ENCODE measurements at regions not wholly inside any gene's neighbourhood (a gene's known extent, or its start where the extent isn't known, plus 50 kb on each side); places are given as distances from the start of the nearest gene placed in this dataset.
A peak's percentile ranks its signal among the peaks of the same experiment; 100 is the strongest.

DNA sequence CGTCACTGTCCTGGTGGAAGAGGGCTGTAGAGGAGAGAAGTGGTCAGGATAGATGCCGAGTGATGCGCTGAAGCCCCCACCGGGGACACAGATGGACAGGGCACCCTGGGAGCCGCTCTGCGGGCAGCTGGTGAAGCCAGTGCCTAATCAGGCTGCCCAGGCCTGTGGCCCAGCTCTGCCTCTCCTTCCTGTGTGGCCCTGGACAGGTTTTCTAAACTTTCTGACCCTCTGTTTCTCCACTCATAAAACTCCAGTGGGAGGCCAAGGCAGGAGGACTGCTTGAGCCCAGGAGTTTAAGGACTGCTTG is 86.1 kb downstream of the C5orf15 start:
- no peak for DNase-seq (ENCODE audit: low read depth in 4 of 4, low spot score in 1 of 4)

GRCh38 chr5:133881576-133882388 is 86.6 kb downstream of the C5orf15 start:
- DNase-seq (ENCODE audit: low read depth in 4 of 4, low spot score in 1 of 4), result no peak

- DNase-seq (ENCODE audit: low read depth in 4 of 4, low spot score in 1 of 4), result no peak
These were observed 90.2 kb downstream of the C5orf15 start for GRCh38 chr5:133878236-133878555.

DNA sequence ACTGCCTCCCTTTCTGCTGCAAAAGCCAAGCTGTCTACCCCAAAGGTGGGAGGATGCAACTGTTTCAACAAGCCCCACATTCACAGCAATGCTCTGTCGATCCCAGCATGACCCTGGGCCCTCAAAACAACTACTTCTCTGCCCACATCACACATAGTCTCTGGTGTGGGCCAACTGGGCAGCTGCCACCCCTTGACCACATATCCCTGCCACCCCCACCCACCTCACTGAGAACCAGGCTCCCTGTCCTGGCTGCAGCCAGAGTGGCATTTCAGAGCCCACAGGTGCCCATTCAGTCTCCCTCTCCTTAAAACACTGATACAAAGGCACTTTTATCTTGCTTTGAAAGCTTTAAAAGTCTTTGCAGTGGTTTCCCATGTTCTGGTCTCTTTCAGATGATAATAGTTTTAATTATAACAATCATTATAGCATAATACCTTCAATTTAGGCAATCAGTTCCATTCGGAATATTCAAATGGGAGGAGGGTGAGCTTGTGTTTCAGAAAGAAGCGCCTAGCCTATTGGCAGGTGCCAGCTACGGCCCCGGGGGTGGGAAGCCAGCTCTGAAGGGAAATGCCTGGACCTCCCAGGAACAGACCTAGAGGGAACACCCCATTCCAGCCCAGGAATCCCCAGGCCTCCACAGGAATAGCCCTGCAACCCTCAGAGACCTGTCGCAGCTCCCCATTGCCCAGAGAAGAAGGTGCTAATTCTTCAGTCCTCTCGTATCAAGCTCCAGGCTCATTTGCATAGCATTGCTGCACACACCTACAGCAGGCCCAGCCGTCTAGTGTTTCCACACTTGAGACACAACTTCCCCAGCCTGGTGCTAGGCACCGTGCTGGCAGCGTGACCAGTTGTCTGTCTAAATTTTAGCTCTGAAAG is 90.8 kb downstream of the C5orf15 start:
- no peak for DNase-seq (ENCODE audit: low read depth in 4 of 4, low spot score in 1 of 4)

GRCh38 chr5:133876266-133876665 is 92.2 kb downstream of the C5orf15 start:
- DNase-seq (ENCODE audit: low read depth in 4 of 4, low spot score in 1 of 4), result no peak

GRCh38 chr5:133875179-133875578 is 93.2 kb downstream of the C5orf15 start:
- DNase-seq (ENCODE audit: low read depth in 4 of 4, low spot score in 1 of 4), result no peak

DNA sequence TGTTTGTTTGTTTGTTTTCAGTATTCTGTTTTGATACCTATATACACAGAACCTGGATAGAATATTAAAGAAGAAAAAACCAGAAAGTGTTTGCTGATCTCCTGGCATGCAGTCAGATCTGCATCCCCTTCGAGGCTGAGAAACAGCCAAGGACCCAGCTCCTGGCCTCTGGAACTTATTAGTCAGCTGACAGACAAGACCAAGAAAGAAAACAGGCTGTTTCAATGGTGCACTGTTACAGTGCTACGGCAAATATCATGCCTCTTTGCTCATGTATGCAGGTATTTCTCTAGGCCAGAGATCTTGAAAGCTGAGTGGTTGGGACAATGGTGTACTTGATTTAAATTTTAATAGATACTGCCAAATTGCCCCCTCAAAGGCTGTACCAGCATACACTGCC is 95.0 kb downstream of the C5orf15 start:
- DNase-seq (ENCODE audit: low read depth in 4 of 4, low spot score in 1 of 4), result no peak

DNA sequence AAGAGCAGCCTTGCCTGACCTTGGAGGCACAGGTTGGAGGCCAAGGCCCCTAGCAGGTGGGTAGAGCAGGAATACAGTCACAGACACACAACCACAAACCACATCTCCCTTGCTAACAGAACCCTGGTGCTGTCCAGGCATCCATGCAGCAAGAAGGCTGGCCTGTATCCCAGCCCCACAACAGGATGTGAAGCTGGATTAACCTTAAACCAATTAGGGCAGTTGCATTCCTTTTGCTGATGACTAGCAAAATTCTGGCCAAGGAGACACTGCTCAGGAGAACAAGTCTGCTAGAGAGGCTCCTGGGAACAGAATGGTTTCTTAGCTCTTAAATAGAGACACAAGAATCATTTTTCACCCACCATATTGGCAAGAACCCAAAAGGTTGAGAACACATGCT is 97.8 kb downstream of the C5orf15 start:
- no peak for DNase-seq (ENCODE audit: low read depth in 4 of 4, low spot score in 1 of 4)

DNA sequence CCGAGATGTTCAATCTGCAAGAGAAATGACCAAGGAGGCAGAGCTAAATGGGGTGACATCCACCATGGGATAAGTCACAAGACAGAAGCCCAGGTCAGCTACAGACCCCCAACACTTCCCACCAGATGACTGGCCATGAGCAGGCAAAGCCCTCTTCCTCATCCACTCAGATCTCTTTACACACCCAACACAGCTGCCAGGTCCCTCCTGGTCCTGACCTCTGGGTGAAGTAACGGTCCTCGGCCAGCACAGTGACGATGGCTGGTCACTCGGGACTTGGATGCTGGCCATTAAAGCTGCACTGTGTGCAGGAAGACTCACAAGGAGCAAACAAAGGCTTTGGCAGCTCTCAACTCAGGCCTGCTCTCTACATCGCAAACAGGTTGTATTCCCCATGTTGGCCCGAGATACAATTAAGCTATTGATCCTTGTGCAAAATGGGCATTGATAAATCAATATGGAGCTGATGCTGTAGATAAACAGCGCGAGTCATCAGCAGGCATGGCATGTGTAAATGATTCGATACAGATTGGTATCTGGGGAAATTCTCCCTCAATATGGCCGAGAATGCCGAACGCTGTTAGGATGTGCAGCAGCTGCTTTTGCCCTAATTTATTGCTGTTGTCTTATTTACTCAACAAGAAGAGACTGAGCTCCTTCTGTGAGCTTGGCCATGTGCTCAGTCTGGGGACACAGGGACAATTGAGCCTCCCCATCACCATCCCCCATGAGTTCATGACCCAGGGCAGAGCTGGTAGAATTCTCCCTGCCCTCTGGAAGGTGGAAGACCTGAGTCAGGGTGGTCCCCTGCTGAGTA is 98.7 kb downstream of the C5orf15 start:
- DNase-seq (ENCODE audit: low read depth in 4 of 4, low spot score in 1 of 4), result no peak

GRCh38 chr5:133868946-133869518 is 99.4 kb downstream of the C5orf15 start:
- DNase-seq (ENCODE audit: low read depth in 4 of 4, low spot score in 1 of 4), result peak; percentile 52 to 69 (median 64)

GRCh38 chr5:133867851-133868545 is 100.4 kb downstream of the C5orf15 start:
- no peak for DNase-seq (ENCODE audit: low read depth in 4 of 4, low spot score in 1 of 4)

- DNase-seq (ENCODE audit: low read depth in 4 of 4, low spot score in 1 of 4), result no peak
These were observed 101.1 kb downstream of the C5orf15 start for GRCh38 chr5:133867341-133867740.

DNA sequence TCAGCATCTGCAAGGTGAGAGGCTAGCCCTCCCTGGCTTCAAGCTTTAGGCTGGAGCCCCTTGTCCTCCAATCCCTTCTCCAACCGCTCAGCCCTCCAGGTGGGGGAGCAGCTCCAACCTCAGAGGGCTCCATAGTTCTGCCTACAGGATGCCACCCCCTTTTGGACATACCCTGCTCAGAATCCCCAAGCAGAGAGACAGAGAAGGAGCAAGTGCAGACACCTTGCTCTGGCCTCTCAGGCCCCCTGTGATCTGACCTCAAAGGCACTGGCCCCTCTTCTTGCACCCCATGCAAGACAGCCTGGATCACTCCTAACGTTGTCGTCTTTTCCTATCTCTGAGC is 101.6 kb downstream of the C5orf15 start:
- DNase-seq (ENCODE audit: low read depth in 4 of 4, low spot score in 1 of 4), result no peak

DNA sequence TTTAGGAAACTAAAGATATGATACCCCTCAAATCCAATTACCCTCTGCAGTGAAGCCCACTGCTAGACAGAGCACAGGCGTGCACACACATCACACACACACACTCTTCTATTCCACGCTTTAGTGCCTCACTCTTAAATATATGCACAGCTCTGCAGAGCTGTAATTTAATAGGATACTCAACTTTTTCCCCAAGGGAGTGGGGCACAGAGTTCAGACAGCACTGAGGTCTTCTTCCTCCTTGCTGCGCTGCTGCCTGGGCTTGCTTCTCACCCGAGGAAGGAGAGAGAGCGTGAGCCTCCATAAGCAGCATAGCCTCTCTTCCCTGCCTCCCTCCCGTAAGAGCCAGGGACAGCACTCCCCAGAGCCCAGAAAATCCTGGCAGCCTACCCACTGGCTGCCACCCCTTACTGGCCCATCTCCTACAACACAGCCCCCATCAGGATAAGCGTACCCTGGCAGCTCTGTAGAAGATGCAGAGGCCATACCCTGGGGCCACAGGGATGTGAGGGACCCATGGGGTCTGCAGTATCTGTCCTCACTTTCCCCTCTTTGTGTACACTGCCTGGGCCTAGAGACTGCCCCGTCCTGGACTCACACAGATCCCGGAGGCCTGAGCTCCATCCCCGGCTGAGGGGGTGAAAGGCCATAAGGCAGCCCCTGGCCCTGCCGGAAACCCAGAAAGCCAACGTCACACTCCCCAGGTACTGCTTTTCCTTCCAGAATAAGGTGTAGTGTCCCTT is 102.1 kb downstream of the C5orf15 start:
- no peak for DNase-seq (ENCODE audit: low read depth in 4 of 4, low spot score in 1 of 4)

- no peak for DNase-seq (ENCODE audit: low read depth in 4 of 4, low spot score in 1 of 4)
These were observed 103.3 kb downstream of the C5orf15 start for GRCh38 chr5:133865113-133865512.

DNA sequence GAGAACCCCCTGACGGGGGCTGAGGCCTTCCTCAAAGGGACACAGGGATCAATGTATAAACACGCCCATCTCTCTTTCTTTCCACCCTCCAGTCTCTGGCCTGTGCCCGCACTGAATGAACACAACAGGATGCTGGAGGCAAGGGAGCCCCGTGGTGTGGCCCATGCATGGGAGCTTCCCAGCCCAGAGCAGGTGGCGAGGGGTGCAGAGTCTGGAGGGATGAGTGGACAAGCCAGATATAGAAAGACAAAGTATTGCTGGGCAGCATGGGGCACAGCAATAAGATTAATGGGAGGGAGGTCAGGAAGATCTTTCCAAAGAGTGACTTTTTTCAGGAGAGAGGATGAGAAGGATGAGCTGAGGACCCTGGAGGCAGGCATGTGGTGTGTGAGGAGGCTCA is 103.7 kb downstream of the C5orf15 start:
- no peak for DNase-seq (ENCODE audit: low read depth in 4 of 4, low spot score in 1 of 4)

GRCh38 chr5:133863857-133864585 is 104.4 kb downstream of the C5orf15 start:
- no peak for DNase-seq (ENCODE audit: low read depth in 4 of 4, low spot score in 1 of 4)

- peak in 1 of 4 experiments; percentile 24 for DNase-seq (ENCODE audit: low read depth in 4 of 4, low spot score in 1 of 4)
These were observed 107.2 kb downstream of the C5orf15 start for GRCh38 chr5:133861161-133861737.

GRCh38 chr5:133859073-133859472 is 109.4 kb downstream of the C5orf15 start:
- DNase-seq (ENCODE audit: low read depth in 4 of 4, low spot score in 1 of 4), result no peak
